ENCODE measurements at regions not wholly inside any gene's neighbourhood (a gene's known extent, or its start where the extent isn't known, plus 50 kb on each side); places are given as distances from the start of the nearest gene placed in this dataset.
"Not testable (repeated sequence)": the region's sequence is repeated elsewhere in the genome, so short reads cannot be mapped to it uniquely, and the experiment has no call there.

- no peaks in the 10 kb centered on the region for H3K9me3 Mint-ChIP-seq (ENCODE audit: unreplicated experiment)
- no peak overlapping the region for H3K4me3 Mint-ChIP-seq (ENCODE audit: unreplicated experiment)
- H3K27ac Mint-ChIP-seq (ENCODE audit: low read depth, unreplicated experiment), result no peak overlapping the region
- peaks cover 31% of the 10 kb centered on the region for H3K27me3 Mint-ChIP-seq (ENCODE audit: insufficient read depth, unreplicated experiment)
- no peaks in the 10 kb centered on the region for H3K36me3 Mint-ChIP-seq (ENCODE audit: insufficient read depth, unreplicated experiment)
- BruUV-seq (replicated peaks), result no TSS peak
- ChIA-PET CTCF (no interaction called here), POLR2A (interaction anchor here (0.6 kb wide), 1 partner anchor 392 kb away, joined by 3 read pairs; no protein-coding TSS in a partner anchor)
- DNase-seq (ENCODE audit: unreplicated experiment), result no peak
- no peaks in the 10 kb centered on the region for H3K4me1 Mint-ChIP-seq (ENCODE audit: insufficient read depth, unreplicated experiment)
- no peak for TF ChIP-seq CTCF (IDR thresholded peaks at IDR 0.05; ENCODE audit: unreplicated experiment)
- intact Hi-C loops (cut with micrococcal nuclease), result no loop called here
Observed at GRCh38 chr4:84317513-84317912, 181.6 kb downstream of the NKX6-1 start.

- Mint-ChIP-seq H3K36me3 (ENCODE audit: insufficient read depth, unreplicated experiment) (no peaks in the 10 kb centered on the region), H3K9me3 (ENCODE audit: unreplicated experiment) (no peaks in the 10 kb centered on the region), H3K27ac (ENCODE audit: low read depth, unreplicated experiment) (no peak overlapping the region), H3K27me3 (ENCODE audit: insufficient read depth, unreplicated experiment) (peaks cover 56% of the 10 kb centered on the region), H3K4me1 (ENCODE audit: insufficient read depth, unreplicated experiment) (no peaks in the 10 kb centered on the region), H3K4me3 (ENCODE audit: unreplicated experiment) (no peak overlapping the region)
- intact Hi-C loops (cut with micrococcal nuclease), result no loop called here
- CTCF ChIA-PET, result interaction anchor here (0.6 kb wide), 1 partner anchor 70 kb away, joined by 5 read pairs; no protein-coding TSS in a partner anchor
- DNase-seq (ENCODE audit: unreplicated experiment), result no peak
- BruUV-seq (replicated peaks), result no TSS peak
- TF ChIP-seq CTCF (IDR thresholded peaks at IDR 0.05; ENCODE audit: unreplicated experiment), result no peak
- POLR2A ChIA-PET, result no interaction called here
Observed at GRCh38 chr4:84312426-84313012, 186.6 kb downstream of the NKX6-1 start.

GRCh38 chr4:84309191-84309590 lies 189.9 kb downstream of the NKX6-1 start:
- no peaks in the 10 kb centered on the region for H3K4me1 Mint-ChIP-seq (ENCODE audit: insufficient read depth, unreplicated experiment)
- peaks cover 59% of the 10 kb centered on the region for H3K27me3 Mint-ChIP-seq (ENCODE audit: insufficient read depth, unreplicated experiment)
- H3K36me3 Mint-ChIP-seq (ENCODE audit: insufficient read depth, unreplicated experiment), result no peaks in the 10 kb centered on the region
- no TSS peak for BruUV-seq (replicated peaks)
- intact Hi-C loops (cut with micrococcal nuclease), result no loop called here
- H3K9me3 Mint-ChIP-seq (ENCODE audit: unreplicated experiment), result no peaks in the 10 kb centered on the region
- H3K27ac Mint-ChIP-seq (ENCODE audit: low read depth, unreplicated experiment), result no peak overlapping the region
- no peak for TF ChIP-seq CTCF (IDR thresholded peaks at IDR 0.05; ENCODE audit: unreplicated experiment)
- no peak overlapping the region for H3K4me3 Mint-ChIP-seq (ENCODE audit: unreplicated experiment)
- CTCF ChIA-PET, result no interaction called here
- no peak for DNase-seq (ENCODE audit: unreplicated experiment)
- POLR2A ChIA-PET, result no interaction called here

- H3K4me3 Mint-ChIP-seq (ENCODE audit: unreplicated experiment); H3K36me3 Mint-ChIP-seq (ENCODE audit: insufficient read depth, unreplicated experiment); intact Hi-C loops (cut with micrococcal nuclease); H3K27ac Mint-ChIP-seq (ENCODE audit: low read depth, unreplicated experiment); CTCF ChIA-PET; H3K9me3 Mint-ChIP-seq (ENCODE audit: unreplicated experiment); DNase-seq (ENCODE audit: unreplicated experiment); POLR2A ChIA-PET; BruUV-seq (replicated peaks); H3K4me1 Mint-ChIP-seq (ENCODE audit: insufficient read depth, unreplicated experiment): not testable (repeated sequence)
- peaks cover 46% of the 10 kb centered on the region for H3K27me3 Mint-ChIP-seq (ENCODE audit: insufficient read depth, unreplicated experiment)
Observed at GRCh38 chr4:84298719-84299254, 200.3 kb downstream of the NKX6-1 start.

All from MCF 10A (cell line).